ENCODE measurements at regions not wholly inside any gene's neighbourhood (a gene's known extent, or its start where the extent isn't known, plus 50 kb on each side); places are given as distances from the start of the nearest gene placed in this dataset.

GRCh38 chr9:30815585-30815984 is 1568.9 kb upstream of the ACO1 start:
- TF ChIP-seq CTCF (conservative IDR thresholded peaks at IDR 0.05) (no peak), EZH2 (IDR thresholded peaks at IDR 0.05; ENCODE audit: low read depth) (no peak)

Measured in PC-9 (cell line).